Right lobe of liver (tissue), 4 donors: ENCODE measurements at regions not wholly inside any gene's neighbourhood (a gene's known extent, or its start where the extent isn't known, plus 50 kb on each side); places are given as distances from the start of the nearest gene placed in this dataset.

Source experiments
- CTCF ChIP-seq, 4 donors: fragments of 200-600 bp in 3 of 4; fragments of 450-650 bp in 1 of 4; IDR thresholded peaks; one replicate each; pipeline versions ENCODE4 v1.5.1 to v1.8.0; 2016 to 2022; ENCODE audit warnings: antibody characterized with exemption in 4 of 4, mild to moderate bottlenecking in 2 of 4
- POLR2A ChIP-seq: fragments of 450-650 bp; IDR thresholded peaks from one replicate; pipeline ENCODE4 v1.6.1; 2017; ENCODE audit warnings: antibody characterized with exemption, mild to moderate bottlenecking
- donor health status: DM: no; HTN: no; CAD: no.
- donor health status: DM: no; HTN: no; CAD: no.
- donor health status: DM: no; HTN: yes; CAD: no.

GRCh38 chr2:55807900-55808299, 114.3 kb upstream of the PNPT1 start:
- no peak for TF ChIP-seq CTCF (IDR thresholded peaks at IDR 0.05)
- no peak for TF ChIP-seq POLR2A
